Endothelial cell of umbilical vein (primary cell): ENCODE measurements at regions not wholly inside any gene's neighbourhood (a gene's known extent, or its start where the extent isn't known, plus 50 kb on each side); places are given as distances from the start of the nearest gene placed in this dataset.

ENCODE experiments used
- BruUV-seq: library from RNA; stranded (reverse); fragments of 400-500 nt; replicated peaks from 2 replicates; lab custom pipeline; 2021; lab: Mats Ljungman, UMichigan
- CTCF ChIA-PET: fragments of 300-600, 350-600 bp; sonication (Branson Sonifier 250); formaldehyde crosslinking; loops from one replicate; lab custom pipeline; 2021; ENCODE audit warnings: antibody characterized with exemption, inconsistent platforms; lab: Charles Lee
- POLR2A ChIA-PET: fragments of 300-600, 350-600 bp; sonication (Branson Sonifier 250); formaldehyde crosslinking; loops from one replicate; lab custom pipeline; 2021; ENCODE audit warnings: antibody characterized with exemption, inconsistent platforms; lab: Charles Lee
- DNase-seq: peaks from one replicate; pipeline ENCODE4 v3.0.0-alpha.2; 2011; ENCODE audit warnings: low read depth, low spot score
- FAIRE-seq: peaks from 2 replicates; lab custom pipeline; 2011; peaks lifted over from hg19 to GRCh38; lab: Jason Lieb, UNC
- H2AFZ ChIP-seq: 2 replicates; pipeline ENCODE4 v1.6.0; 2012; ENCODE audit warnings: low read depth, low read length, control low read depth, inconsistent platforms
- H3K27ac ChIP-seq: 2 replicates; pipeline ENCODE4 v1.5.1; 2011; ENCODE audit warnings: low read depth, mild to moderate bottlenecking, control low read depth, low read length, moderate library complexity; ENCODE audit not compliant: insufficient read depth
- H3K27me3 ChIP-seq, 2 experiments: 2 replicates each; pipeline versions ENCODE4 v1.6.0 to v1.6.1; 2011; ENCODE audit warnings: low read length in 2 of 2, mixed read lengths in 1 of 2; ENCODE audit not compliant: control insufficient read depth in 2 of 2, insufficient read depth in 2 of 2
- H3K36me3 ChIP-seq, 2 experiments: 2 replicates in 1 of 2; 3 replicates in 1 of 2; pipeline ENCODE4 v1.5.1; 2011; ENCODE audit warnings: low read length in 2 of 2, mild to moderate bottlenecking in 1 of 2, moderate library complexity in 1 of 2; ENCODE audit not compliant: control insufficient read depth in 2 of 2, insufficient read depth in 2 of 2; ENCODE audit errors: extremely low read depth in 1 of 2
- H3K4me1 ChIP-seq: 3 replicates; pipeline ENCODE4 v1.5.1; 2011; ENCODE audit warnings: mild to moderate bottlenecking, low read length; ENCODE audit not compliant: control insufficient read depth, insufficient read depth; ENCODE audit errors: extremely low read depth
- H3K4me2 ChIP-seq: 2 replicates; pipeline ENCODE4 v1.6.1; 2011; ENCODE audit warnings: low read length, control low read depth, mixed read lengths; ENCODE audit not compliant: insufficient read depth
- H3K4me3 ChIP-seq, 3 experiments: fragments of 200-600 bp in 1 of 3; sonication (generic), shearing (Covaris generic) in 1 of 3; replicated peaks in 1 of 3; 2 replicates each; pipeline ENCODE4 v1.5.1; 2011 to 2016; ENCODE audit warnings: control low read depth in 3 of 3, low read length in 3 of 3, mild to moderate bottlenecking in 2 of 3, inconsistent platforms in 1 of 3, low read depth in 1 of 3, moderate library complexity in 1 of 3; ENCODE audit not compliant: insufficient read depth in 1 of 3
- H3K79me2 ChIP-seq: 2 replicates; pipeline ENCODE4 v1.6.0; 2012; ENCODE audit warnings: low read length, inconsistent platforms; ENCODE audit not compliant: control insufficient read depth, insufficient read depth
- H3K9ac ChIP-seq: replicated peaks from 2 replicates; pipeline ENCODE3; 2011; ENCODE audit warnings: low read length, control low read depth; ENCODE audit not compliant: insufficient read depth; ENCODE audit errors: extremely low read depth
- H3K9me1 ChIP-seq: replicated peaks from 3 replicates; pipeline ENCODE4 v1.6.0; 2011; ENCODE audit warnings: mild to moderate bottlenecking, low read length; ENCODE audit not compliant: control insufficient read depth, insufficient read depth; ENCODE audit errors: extremely low read depth
- H3K9me3 ChIP-seq: replicated peaks from 2 replicates; pipeline ENCODE4 v1.5.1; 2012; ENCODE audit warnings: low read length, inconsistent platforms; ENCODE audit not compliant: control insufficient read depth, insufficient read depth
- H4K20me1 ChIP-seq: replicated peaks from 2 replicates; pipeline ENCODE3; 2011; ENCODE audit warnings: mild to moderate bottlenecking, low read length; ENCODE audit not compliant: control insufficient read depth, insufficient read depth; ENCODE audit errors: extremely low read depth
- CTCF ChIP-seq, 2 donors: IDR thresholded peaks; 1 replicate in 1 of 2; 2 replicates in 1 of 2; pipeline ENCODE4 v1.5.1; 2011; ENCODE audit warnings: low read length in 2 of 2, mild to moderate bottlenecking in 2 of 2, moderate library complexity in 2 of 2, control low read depth in 1 of 2, inconsistent platforms in 1 of 2, low read depth in 1 of 2; ENCODE audit not compliant: insufficient read depth in 1 of 2; ENCODE audit errors: extremely low read depth in 1 of 2
- EZH2 ChIP-seq: IDR thresholded peaks from 2 replicates; pipeline ENCODE4 v1.6.1; 2012; ENCODE audit warnings: borderline replicate concordance, low read depth, mild to moderate bottlenecking, moderate library complexity, low read length, inconsistent platforms; ENCODE audit not compliant: severe bottlenecking
- FOS ChIP-seq: IDR thresholded peaks from 2 replicates; pipeline ENCODE4 v1.6.1; 2011; ENCODE audit warnings: mild to moderate bottlenecking, low read length, moderate library complexity, borderline replicate concordance; ENCODE audit not compliant: insufficient read depth
- GATA2 ChIP-seq: IDR thresholded peaks from 2 replicates; pipeline ENCODE4 v1.7.0; 2011; ENCODE audit warnings: low read depth, mild to moderate bottlenecking, moderate library complexity, mixed read lengths, low read length; ENCODE audit not compliant: insufficient read length, insufficient read depth
- JUN ChIP-seq: IDR thresholded peaks from 2 replicates; pipeline ENCODE4 v1.6.1; 2011; ENCODE audit warnings: borderline replicate concordance, low read depth; ENCODE audit not compliant: insufficient read length, insufficient read depth
- MAX ChIP-seq: IDR thresholded peaks from 2 replicates; pipeline ENCODE4 v1.6.1; 2011; ENCODE audit not compliant: insufficient read depth, insufficient read length
- MYC ChIP-seq: IDR thresholded peaks from one replicate; pipeline ENCODE4 v1.6.1; 2011; ENCODE audit warnings: mild to moderate bottlenecking, low read depth, low read length
- POLR2A ChIP-seq: IDR thresholded peaks from 2 replicates; pipeline ENCODE4 v1.6.1; 2012; ENCODE audit warnings: low read depth, mild to moderate bottlenecking, control low read depth, low read length
- POLR2AphosphoS5 ChIP-seq: IDR thresholded peaks from 2 replicates; pipeline ENCODE4 v1.6.1; 2012; ENCODE audit warnings: low read depth, mild to moderate bottlenecking, control low read depth, low read length, moderate library complexity; ENCODE audit not compliant: insufficient read depth
- dilution Hi-C: fragments of 300-500 bp; cut with MboI; formaldehyde crosslinking; loops from one replicate; pipeline ENCODE4 v1.15.0; 2019; ENCODE audit warnings: low sequenced_read_pairs; ENCODE audit not compliant: extremely low pct_ligation_motif_present
- intact Hi-C: fragments of 100-400 bp; cut with micrococcal nuclease; formaldehyde crosslinking; loops from one replicate; pipeline ENCODE4 v1.10.0; 2022

GRCh38 chr11:38481391-38481790 is 1883.4 kb upstream of the RAG2 start:
- no peak for FAIRE-seq
- Histone ChIP-seq H3K36me3 (no peaks in the 10 kb centered on the region), H3K9ac (no peak overlapping the region), H3K27me3 (no peaks in the 10 kb centered on the region), H3K9me1 (no peaks in the 10 kb centered on the region), H3K27ac (no peak overlapping the region), H3K4me2 (no peak overlapping the region), H4K20me1 (no peaks in the 10 kb centered on the region), H3K79me2 (no peaks in the 10 kb centered on the region), H3K4me3 (no peak overlapping the region), H2AFZ (no peak overlapping the region), H3K4me1 (no peaks in the 10 kb centered on the region), H3K9me3 (peaks cover 3% of the 10 kb centered on the region)
- intact Hi-C loops: no loop called here
- dilution Hi-C loops: no loop called here
- CTCF ChIA-PET: no interaction called here
- BruUV-seq: no TSS peak
- DNase-seq: no peak
- TF ChIP-seq MYC: no peak
- no peak for TF ChIP-seq JUN
- no peak for TF ChIP-seq FOS
- no peak for TF ChIP-seq MAX
- no peak for TF ChIP-seq CTCF (IDR thresholded peaks at IDR 0.05; ENCODE audit: extremely low read depth in 1 of 2, insufficient read depth in 1 of 2, low read depth in 1 of 2, low read length in 2 of 2)
- no peak for TF ChIP-seq EZH2
- no peak for TF ChIP-seq POLR2AphosphoS5
- TF ChIP-seq POLR2A: no peak
- no peak for TF ChIP-seq GATA2
- POLR2A ChIA-PET: no interaction called here
